Astrocyte of the spinal cord (primary cell): ENCODE measurements at regions not wholly inside any gene's neighbourhood (a gene's known extent, or its start where the extent isn't known, plus 50 kb on each side); places are given as distances from the start of the nearest gene placed in this dataset.
A peak's percentile ranks its signal among the peaks of the same experiment; 100 is the strongest.

Experiments
- DNase-seq: peaks from one replicate; pipeline ENCODE4 v3.0.0; 2011; ENCODE audit warnings: low read depth, low spot score
- H3K4me3 ChIP-seq: 2 replicates; pipeline ENCODE4 v1.5.1; 2011; ENCODE audit warnings: low read depth, mild to moderate bottlenecking, low read length, moderate library complexity
- in situ Hi-C: cut with HindIII; loops from 2 replicates; pipeline ENCODE4 v1.10.0; 2017; ENCODE audit warnings: low sequenced_read_pairs
- TF ChIP-seq, protein P1 (sequence below): IDR thresholded peaks from 2 replicates; pipeline ENCODE4 v1.5.1; 2012; ENCODE audit warnings: low read depth, mild to moderate bottlenecking, low read length, inconsistent platforms

DNA sequence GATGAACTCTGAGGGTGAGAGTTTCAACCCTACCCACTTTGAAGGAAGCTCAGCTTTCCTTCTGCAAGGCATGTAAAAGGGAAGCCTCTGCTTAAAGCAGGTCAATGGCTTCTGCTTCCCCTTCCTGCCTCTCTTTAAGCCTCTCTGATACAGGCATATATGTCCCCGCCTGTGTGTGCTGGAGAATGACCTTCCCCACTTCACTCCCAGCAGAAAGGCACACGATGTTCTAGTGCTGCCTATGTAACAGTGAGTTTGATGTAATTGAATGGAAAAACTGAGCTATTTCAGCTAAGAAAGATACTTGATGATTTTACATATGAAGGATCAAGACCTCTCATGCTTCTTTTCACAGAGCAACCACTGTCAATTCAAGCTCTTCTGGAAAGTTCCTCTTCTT is 632.2 kb downstream of the HACE1 start:
- in situ Hi-C loops: no loop called here
- no peak for DNase-seq
- TF ChIP-seq, protein P1, sequence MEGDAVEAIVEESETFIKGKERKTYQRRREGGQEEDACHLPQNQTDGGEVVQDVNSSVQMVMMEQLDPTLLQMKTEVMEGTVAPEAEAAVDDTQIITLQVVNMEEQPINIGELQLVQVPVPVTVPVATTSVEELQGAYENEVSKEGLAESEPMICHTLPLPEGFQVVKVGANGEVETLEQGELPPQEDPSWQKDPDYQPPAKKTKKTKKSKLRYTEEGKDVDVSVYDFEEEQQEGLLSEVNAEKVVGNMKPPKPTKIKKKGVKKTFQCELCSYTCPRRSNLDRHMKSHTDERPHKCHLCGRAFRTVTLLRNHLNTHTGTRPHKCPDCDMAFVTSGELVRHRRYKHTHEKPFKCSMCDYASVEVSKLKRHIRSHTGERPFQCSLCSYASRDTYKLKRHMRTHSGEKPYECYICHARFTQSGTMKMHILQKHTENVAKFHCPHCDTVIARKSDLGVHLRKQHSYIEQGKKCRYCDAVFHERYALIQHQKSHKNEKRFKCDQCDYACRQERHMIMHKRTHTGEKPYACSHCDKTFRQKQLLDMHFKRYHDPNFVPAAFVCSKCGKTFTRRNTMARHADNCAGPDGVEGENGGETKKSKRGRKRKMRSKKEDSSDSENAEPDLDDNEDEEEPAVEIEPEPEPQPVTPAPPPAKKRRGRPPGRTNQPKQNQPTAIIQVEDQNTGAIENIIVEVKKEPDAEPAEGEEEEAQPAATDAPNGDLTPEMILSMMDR: no peak
- H3K4me3 ChIP-seq: no peak overlapping the region

DNA sequence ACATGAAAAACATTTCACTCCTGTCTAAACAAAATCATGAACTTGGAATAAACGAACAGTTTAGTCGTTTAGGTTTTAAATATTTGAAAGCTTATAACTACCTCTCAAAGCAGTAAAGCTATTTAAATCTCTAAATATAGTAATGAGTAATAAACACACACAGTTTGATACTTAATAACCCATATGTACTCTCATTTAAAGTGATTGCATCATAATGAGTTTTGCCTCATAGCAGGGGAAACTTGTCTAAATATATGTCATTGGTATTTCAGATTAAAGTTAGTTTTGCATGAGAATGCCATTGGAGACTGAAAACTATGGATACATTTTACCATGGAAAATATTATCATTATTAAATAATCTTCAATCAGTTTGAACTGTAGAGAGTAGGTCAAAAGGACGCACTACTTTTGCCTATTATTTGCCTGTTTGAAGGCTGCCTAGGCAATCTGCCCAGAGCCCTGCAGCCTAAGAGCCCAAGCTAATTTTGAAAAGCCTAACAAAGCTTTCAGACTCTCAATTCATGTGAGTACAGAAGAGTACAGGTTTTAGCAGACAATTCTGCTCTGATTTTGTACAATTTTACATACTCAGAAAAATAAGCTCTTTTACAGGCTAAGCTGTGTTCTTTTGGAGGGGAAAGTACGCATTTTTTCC is 632.8 kb downstream of the HACE1 start:
- DNase-seq: no peak
- TF ChIP-seq, protein P1: no peak
- H3K4me3 ChIP-seq: no peak overlapping the region
- in situ Hi-C loops: no loop called here

DNA sequence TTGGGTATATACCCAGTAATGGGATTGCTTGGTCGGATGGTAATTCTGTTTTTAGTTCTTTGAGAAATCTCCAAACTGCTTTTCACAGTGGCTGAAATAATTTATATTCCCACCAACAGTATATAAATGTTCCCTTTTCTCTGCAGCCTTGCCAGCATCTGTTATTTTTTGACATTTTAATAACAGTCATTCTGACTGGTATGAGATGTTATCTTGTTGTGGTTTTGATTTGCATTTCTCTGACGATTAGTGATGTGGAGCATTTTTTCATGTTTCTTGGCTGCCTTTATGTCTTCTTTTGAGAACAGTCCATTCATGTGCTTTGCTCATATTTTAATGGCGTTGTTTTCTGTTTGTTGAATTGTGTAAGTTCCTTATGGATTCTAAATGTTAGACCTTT is 641.6 kb downstream of the HACE1 start:
- peak; percentile 19 for DNase-seq
- in situ Hi-C loops: no loop called here
- no peak overlapping the region for H3K4me3 ChIP-seq
- TF ChIP-seq, protein P1: no peak

GRCh38 chr6:104214901-104215300 is 644.8 kb downstream of the HACE1 start:
- no peak overlapping the region for H3K4me3 ChIP-seq
- TF ChIP-seq, protein P1: no peak
- no peak for DNase-seq
- in situ Hi-C loops: no loop called here

- TF ChIP-seq, protein P1: no peak
- DNase-seq: no peak
- H3K4me3 ChIP-seq: no peak overlapping the region
- in situ Hi-C loops: no loop called here
These were observed 646.6 kb downstream of the HACE1 start for GRCh38 chr6:104212977-104213668.

- TF ChIP-seq, protein P1: no peak
- DNase-seq: no peak
- in situ Hi-C loops: no loop called here
- no peak overlapping the region for H3K4me3 ChIP-seq
These were observed 652.1 kb downstream of the HACE1 start for GRCh38 chr6:104207635-104208034.
